ENCODE measurements at regions not wholly inside any gene's neighbourhood (a gene's known extent, or its start where the extent isn't known, plus 50 kb on each side); places are given as distances from the start of the nearest gene placed in this dataset.

GRCh38 chr3:190764231-190765134 lies 98.0 kb downstream of the GMNC start:
- Histone ChIP-seq H2BK20ac (ENCODE audit: low read length) (no peak overlapping the region), H3K27me3 (replicated peaks in 1 of 4; ENCODE audit: control insufficient read depth in 3 of 4, extremely low read depth in 1 of 4, insufficient read depth in 3 of 4, low read length in 3 of 4) (peaks cover 0 to 1% (median 0%) of the 10 kb centered on the region in 4 experiments; a peak in 1 of 7 replicates), H3K9ac (replicated peaks in 1 of 4; ENCODE audit: extremely low read depth in 1 of 4, low read depth in 3 of 4, low read length in 3 of 4) (no peak overlapping the region), H3K79me1 (ENCODE audit: low read depth, low read length) (no peaks in the 10 kb centered on the region), H2AK5ac (ENCODE audit: low read depth, low read length) (no peak overlapping the region), H2BK15ac (ENCODE audit: low read length) (no peak overlapping the region), H3K9me3 (ENCODE audit: insufficient read depth in 2 of 2, low read depth in 1 of 2, low read length in 1 of 2) (no peaks in the 10 kb centered on the region), H4K20me1 (replicated peaks in 1 of 2; ENCODE audit: control insufficient read depth in 1 of 2, insufficient read depth in 2 of 2, low read length in 2 of 2) (no peaks in the 10 kb centered on the region), H3K23ac (ENCODE audit: insufficient read length) (no peak overlapping the region), H2BK120ac (replicated peaks; ENCODE audit: low read depth, low read length) (no peak overlapping the region), H3K14ac (ENCODE audit: insufficient read length) (no peak overlapping the region), H3K18ac (ENCODE audit: extremely low read depth, low read length) (no peak overlapping the region), H3K4me2 (ENCODE audit: insufficient read depth in 1 of 2, low read depth in 2 of 2, low read length in 2 of 2) (no peak overlapping the region), H2AFZ (ENCODE audit: low read length) (no peak overlapping the region), H3K56ac (replicated peaks; ENCODE audit: insufficient read length, low read depth, low read length) (no peak overlapping the region), H3K4ac (replicated peaks; ENCODE audit: insufficient read length, low read depth, low read length) (no peak overlapping the region), H3K4me1 (replicated peaks in 1 of 4; ENCODE audit: control insufficient read depth in 3 of 4, insufficient read depth in 4 of 4, low read length in 3 of 4) (no peaks in the 10 kb centered on the region), H3K23me2 (ENCODE audit: low read depth, low read length) (no peaks in the 10 kb centered on the region), H3K79me2 (ENCODE audit: control insufficient read depth in 1 of 2, insufficient read depth in 2 of 2, low read length in 2 of 2) (no peaks in the 10 kb centered on the region), H3K27ac (ENCODE audit: low read depth, low read length) (no peak overlapping the region), H2BK5ac (ENCODE audit: low read depth, low read length) (no peak overlapping the region), H4K8ac (ENCODE audit: extremely low read depth, insufficient read depth, low read length) (no peak overlapping the region), H3K36me3 (ENCODE audit: control insufficient read depth in 2 of 4, insufficient read depth in 4 of 4, low read length in 3 of 4) (no peaks in the 10 kb centered on the region), H2BK12ac (ENCODE audit: low read depth, low read length) (no peak overlapping the region), H3K4me3 (ENCODE audit: extremely low read depth in 1 of 4, insufficient read depth in 2 of 4, low read depth in 3 of 4, low read length in 4 of 4) (no peak overlapping the region), H4K5ac (ENCODE audit: insufficient read length, low read depth, low read length) (no peak overlapping the region), H4K91ac (replicated peaks; ENCODE audit: insufficient read length, low read length) (no peak overlapping the region)
- ChIA-PET POLR2A (ENCODE audit: partially characterized antibody) (no interaction called here), CTCF (ENCODE audit: partially characterized antibody) (interaction anchor here (0.6 kb wide), 1 partner anchor 46 kb away, joined by 3 read pairs; no protein-coding TSS in a partner anchor)
- FAIRE-seq: no peak
- DNase-seq (ENCODE audit: low read depth in 1 of 2, low spot score in 2 of 2): no peak
- TF ChIP-seq EZH2 (IDR thresholded peaks at IDR 0.05; ENCODE audit: low read depth, low read length, severe bottlenecking): no peak
- TF ChIP-seq SP1 (IDR thresholded peaks at IDR 0.05; ENCODE audit: low read depth, low read length): no peak
- TF ChIP-seq CTCF (IDR thresholded peaks at IDR 0.05; ENCODE audit: control extremely low read depth in 1 of 3, insufficient read depth in 1 of 3, low read depth in 1 of 3, low read length in 3 of 3): no peak
- TF ChIP-seq CEBPB (IDR thresholded peaks at IDR 0.05; ENCODE audit: low read depth, low read length): no peak
- TF ChIP-seq TBP (IDR thresholded peaks at IDR 0.05; ENCODE audit: low read depth, low read length): no peak
- TF ChIP-seq HDAC6 (IDR thresholded peaks at IDR 0.05; ENCODE audit: low read depth, low read length): no peak
- TF ChIP-seq CBX5 (IDR thresholded peaks at IDR 0.05; ENCODE audit: low read depth, low read length): no peak
- TF ChIP-seq JUN (IDR thresholded peaks at IDR 0.05; ENCODE audit: low read depth, low read length): no peak
- no peak for TF ChIP-seq RBBP5 (IDR thresholded peaks at IDR 0.05; ENCODE audit: borderline replicate concordance, low read depth, low read length)
- TF ChIP-seq BRCA1 (IDR thresholded peaks at IDR 0.05; ENCODE audit: low read depth, low read length): no peak
- WGBS, 2 experiments (ENCODE audit: extremely low coverage in 1 of 2, insufficient coverage in 1 of 2, insufficient read length in 1 of 2, insufficient replicate concordance in 2 of 2, low coverage in 1 of 2, low lambda C conversion rate in 2 of 2, missing lambda C conversion rate in 1 of 2): 89 to 100% methylated on average over 2 to 5 of the region's 5 CpGs

Measured in H1 (cell line).